ENCODE measurements at regions not wholly inside any gene's neighbourhood (a gene's known extent, or its start where the extent isn't known, plus 50 kb on each side); places are given as distances from the start of the nearest gene placed in this dataset.

GRCh38 chr15:39028069-39028468 lies 463.5 kb upstream of the RASGRP1 start:
- no peak overlapping the region for H3K4me3 ChIP-seq (ENCODE audit: low read length)
- H2AFZ ChIP-seq (ENCODE audit: low read depth, low read length), result no peak overlapping the region
- TF ChIP-seq SMC3 (conservative IDR thresholded peaks at IDR 0.05; ENCODE audit: poor library complexity) (no peak), EZH2 (IDR thresholded peaks at IDR 0.05; ENCODE audit: borderline replicate concordance, insufficient read depth, low read length, poor library complexity, severe bottlenecking) (no peak), POLR2AphosphoS5 (IDR thresholded peaks at IDR 0.05) (no peak)

GRCh38 chr15:39029741-39030140 lies 465.1 kb upstream of the RASGRP1 start:
- Histone ChIP-seq H3K27ac (ENCODE audit: low read length) (no peak overlapping the region), H3K27me3 (ENCODE audit: insufficient read depth, low read depth, low read length) (no peaks in the 10 kb centered on the region), H3K4me3 (ENCODE audit: low read length) (no peak overlapping the region), H3K36me3 (ENCODE audit: insufficient read depth, low read length) (no peaks in the 10 kb centered on the region), H3K9me3 (ENCODE audit: low read length) (no peaks in the 10 kb centered on the region), H2AFZ (ENCODE audit: low read depth, low read length) (no peak overlapping the region), H3K4me2 (ENCODE audit: low read length) (no peak overlapping the region), H4K20me1 (ENCODE audit: insufficient read depth) (no peaks in the 10 kb centered on the region), H3K79me2 (replicated peaks; ENCODE audit: insufficient read depth, low read length) (no peaks in the 10 kb centered on the region), H3K9me2 (ENCODE audit: insufficient read depth, low read length) (no peaks in the 10 kb centered on the region), H3K9ac (ENCODE audit: low read length) (no peak overlapping the region), H3F3A (ENCODE audit: insufficient read depth, low read length, poor library complexity, severe bottlenecking) (no peaks in the 10 kb centered on the region)
- TF ChIP-seq RAD21 (conservative IDR thresholded peaks at IDR 0.05), result no peak
- TF ChIP-seq TAF1 (IDR thresholded peaks at IDR 0.05; ENCODE audit: low read depth), result no peak
- TF ChIP-seq POLR2AphosphoS5 (IDR thresholded peaks at IDR 0.05), result no peak
- TF ChIP-seq EP300 (conservative IDR thresholded peaks at IDR 0.05; ENCODE audit: poor library complexity, severe bottlenecking), result no peak

More at GRCh38 chr15:39028069-39028468, 463.5 kb upstream of the RASGRP1 start:
- Histone ChIP-seq H3K27me3 (ENCODE audit: insufficient read depth, low read depth, low read length) (no peaks in the 10 kb centered on the region), H3K9me3 (ENCODE audit: low read length) (no peaks in the 10 kb centered on the region), H4K20me1 (ENCODE audit: insufficient read depth) (no peaks in the 10 kb centered on the region), H3K9me2 (ENCODE audit: insufficient read depth, low read length) (no peaks in the 10 kb centered on the region), H3K4me2 (ENCODE audit: low read length) (no peak overlapping the region), H3K79me2 (replicated peaks; ENCODE audit: insufficient read depth, low read length) (no peaks in the 10 kb centered on the region), H3F3A (ENCODE audit: insufficient read depth, low read length, poor library complexity, severe bottlenecking) (no peaks in the 10 kb centered on the region), H3K36me3 (ENCODE audit: insufficient read depth, low read length) (no peaks in the 10 kb centered on the region), H3K9ac (ENCODE audit: low read length) (no peak overlapping the region), H3K27ac (ENCODE audit: low read length) (no peak overlapping the region)

GRCh38 chr15:39030291-39031070 lies 465.9 kb upstream of the RASGRP1 start:
- Histone ChIP-seq H4K20me1 (ENCODE audit: insufficient read depth) (no peaks in the 10 kb centered on the region), H3F3A (ENCODE audit: insufficient read depth, low read length, poor library complexity, severe bottlenecking) (no peaks in the 10 kb centered on the region), H3K4me3 (ENCODE audit: low read length) (no peak overlapping the region), H3K36me3 (ENCODE audit: insufficient read depth, low read length) (no peaks in the 10 kb centered on the region), H3K27ac (ENCODE audit: low read length) (no peak overlapping the region), H3K4me2 (ENCODE audit: low read length) (no peak overlapping the region), H3K9me2 (ENCODE audit: insufficient read depth, low read length) (no peaks in the 10 kb centered on the region), H3K79me2 (replicated peaks; ENCODE audit: insufficient read depth, low read length) (no peaks in the 10 kb centered on the region), H2AFZ (ENCODE audit: low read depth, low read length) (no peak overlapping the region), H3K27me3 (ENCODE audit: insufficient read depth, low read depth, low read length) (no peaks in the 10 kb centered on the region), H3K9me3 (ENCODE audit: low read length) (no peaks in the 10 kb centered on the region), H3K9ac (ENCODE audit: low read length) (no peak overlapping the region)
- no peak for TF ChIP-seq SMC3 (conservative IDR thresholded peaks at IDR 0.05; ENCODE audit: poor library complexity)
- TF ChIP-seq REST (IDR thresholded peaks at IDR 0.05; ENCODE audit: borderline replicate concordance), result no peak
